ENCODE measurements at regions not wholly inside any gene's neighbourhood (a gene's known extent, or its start where the extent isn't known, plus 50 kb on each side); places are given as distances from the start of the nearest gene placed in this dataset.
A peak's percentile ranks its signal among the peaks of the same experiment; 100 is the strongest.

- intact Hi-C loops (cut with DNase I; ENCODE audit: low total_unique reads), result no loop called here
- WGBS, 2 donors, result 76 to 80% methylated on average over 1 of the region's 1 CpG
- no peak for DNase-seq
- TF ChIP-seq POLR2A (IDR thresholded peaks at IDR 0.05), result no peak
- TF ChIP-seq CTCF (IDR thresholded peaks at IDR 0.05), result no peak
- Histone ChIP-seq H3K4me1 (peaks cover 3% of the 10 kb centered on the region), H3K9me3 (no peaks in the 10 kb centered on the region), H3K4me3 (no peak overlapping the region), H3K27me3 (no peaks in the 10 kb centered on the region), H3K36me3 (ENCODE audit: low read depth, missing control alignments) (no peaks in the 10 kb centered on the region), H3K27ac (no peak overlapping the region)
Measured at GRCh38 chr15:98543237-98543636, 105.1 kb upstream of the IGF1R start.

GRCh38 chr15:98546329-98546728 lies 102.0 kb upstream of the IGF1R start:
- H3K27me3 ChIP-seq, result no peaks in the 10 kb centered on the region
- 63 to 72% methylated on average over 9 of the region's 9 CpGs for WGBS, 2 donors
- peaks cover 3% of the 10 kb centered on the region for H3K4me1 ChIP-seq
- intact Hi-C loops (cut with DNase I; ENCODE audit: low total_unique reads), result no loop called here
- no peaks in the 10 kb centered on the region for H3K36me3 ChIP-seq (ENCODE audit: low read depth, missing control alignments)
- no peak overlapping the region for H3K4me3 ChIP-seq
- TF ChIP-seq POLR2A (IDR thresholded peaks at IDR 0.05), result no peak
- no peak for TF ChIP-seq CTCF (IDR thresholded peaks at IDR 0.05)
- peak; percentile 32 for DNase-seq
- no peak overlapping the region for H3K27ac ChIP-seq
- H3K9me3 ChIP-seq, result no peaks in the 10 kb centered on the region

GRCh38 chr15:98547275-98547674 lies 101.1 kb upstream of the IGF1R start:
- TF ChIP-seq CTCF (IDR thresholded peaks at IDR 0.05) (no peak), POLR2A (IDR thresholded peaks at IDR 0.05) (no peak)

GRCh38 chr15:98547741-98548138 lies 100.6 kb upstream of the IGF1R start:
- TF ChIP-seq POLR2A (IDR thresholded peaks at IDR 0.05) (no peak), CTCF (IDR thresholded peaks at IDR 0.05) (no peak)
- peak; percentile 45 for DNase-seq
- peak overlapping the region; percentile 47 to 74 for H3K4me3 ChIP-seq
- no peaks in the 10 kb centered on the region for H3K9me3 ChIP-seq
- 0 to 2% methylated on average over 4 to 19 of the region's 19 CpGs for WGBS, 2 donors
- peak overlapping the region; percentile 38 to 84 for H3K27ac ChIP-seq
- H3K36me3 ChIP-seq (ENCODE audit: low read depth, missing control alignments), result no peaks in the 10 kb centered on the region
- H3K27me3 ChIP-seq, result no peaks in the 10 kb centered on the region
- H3K4me1 ChIP-seq, result peaks cover 3% of the 10 kb centered on the region
- intact Hi-C loops (cut with DNase I; ENCODE audit: low total_unique reads), result no loop called here

More at GRCh38 chr15:98547275-98547674, 101.1 kb upstream of the IGF1R start:
- intact Hi-C loops (cut with DNase I; ENCODE audit: low total_unique reads), result no loop called here
- no peak for DNase-seq
- no peak overlapping the region for H3K4me3 ChIP-seq
- H3K27ac ChIP-seq, result no peak overlapping the region
- H3K27me3 ChIP-seq, result no peaks in the 10 kb centered on the region
- no peaks in the 10 kb centered on the region for H3K9me3 ChIP-seq
- WGBS, 2 donors, result 34 to 35% methylated on average over 5 of the region's 5 CpGs
- no peaks in the 10 kb centered on the region for H3K36me3 ChIP-seq (ENCODE audit: low read depth, missing control alignments)
- H3K4me1 ChIP-seq, result peaks cover 3% of the 10 kb centered on the region

GRCh38 chr15:98548139-98548971 lies 100.0 kb upstream of the IGF1R start:
- intact Hi-C loops (cut with DNase I; ENCODE audit: low total_unique reads), result no loop called here
- Histone ChIP-seq H3K4me1 (peaks cover 3% of the 10 kb centered on the region), H3K9me3 (no peaks in the 10 kb centered on the region), H3K27ac (peak overlapping the region; percentile 38 to 84), H3K27me3 (no peaks in the 10 kb centered on the region), H3K4me3 (peak overlapping the region; percentile 47 to 74), H3K36me3 (ENCODE audit: low read depth, missing control alignments) (no peaks in the 10 kb centered on the region)
- peak; percentile 78 for DNase-seq
- WGBS, 2 donors, result 1% methylated on average over 28 to 56 of the region's 65 CpGs
- TF ChIP-seq CTCF (IDR thresholded peaks at IDR 0.05), result peak in 2 of 3 experiments; percentile 20
- TF ChIP-seq POLR2A (IDR thresholded peaks at IDR 0.05), result no peak
